H1 (cell line): ENCODE measurements at regions not wholly inside any gene's neighbourhood (a gene's known extent, or its start where the extent isn't known, plus 50 kb on each side); places are given as distances from the start of the nearest gene placed in this dataset.

Experiments
- ATF3 ChIP-seq: IDR thresholded peaks from 2 replicates; pipeline ENCODE4 v1.6.1; 2011; ENCODE audit warnings: low read depth, mild to moderate bottlenecking, low read length; ENCODE audit not compliant: insufficient read depth
- BACH1 ChIP-seq: IDR thresholded peaks from 2 replicates; pipeline ENCODE4 v1.6.1; 2012; ENCODE audit warnings: low read length, improper control_type of control experiment
- EP300 ChIP-seq, 2 experiments: IDR thresholded peaks; 1 replicate in 1 of 2; 2 replicates in 1 of 2; pipeline ENCODE4 v1.6.1; 2011 to 2012; ENCODE audit warnings: low read depth in 2 of 2, low read length in 2 of 2, mild to moderate bottlenecking in 2 of 2, borderline replicate concordance in 1 of 2, inconsistent platforms in 1 of 2, moderate library complexity in 1 of 2
- RFX5 ChIP-seq: IDR thresholded peaks from 2 replicates; pipeline ENCODE4 v1.6.1; 2011; ENCODE audit warnings: low read depth, low read length, improper control_type of control experiment, borderline replicate concordance

GRCh38 chr6:40315060-40315459 lies 272.1 kb downstream of the LRFN2 start (continued):
- TF ChIP-seq ATF3 (no peak), EP300 (IDR thresholded peaks at IDR 0.05; ENCODE audit: borderline replicate concordance in 1 of 2, low read depth in 2 of 2, low read length in 2 of 2) (no peak), BACH1 (no peak), RFX5 (no peak)
